ENCODE measurements at regions not wholly inside any gene's neighbourhood (a gene's known extent, or its start where the extent isn't known, plus 50 kb on each side); places are given as distances from the start of the nearest gene placed in this dataset.

- no peak for TF ChIP-seq EP300 (IDR thresholded peaks at IDR 0.05)
- no peak for TF ChIP-seq CTCF (IDR thresholded peaks at IDR 0.05)
- no peak for TF ChIP-seq POLR2AphosphoS5 (IDR thresholded peaks at IDR 0.05)
- TF ChIP-seq POLR2A (IDR thresholded peaks at IDR 0.05) = no peak
- ATAC-seq (ENCODE audit: low FRiP score in 2 of 2) (no peak), DNase-seq (no peak)
- H3K36me3 ChIP-seq = no peaks in the 10 kb centered on the region
- no peaks in the 10 kb centered on the region for H3K27me3 ChIP-seq
- H3K9me3 ChIP-seq = no peaks in the 10 kb centered on the region
- no peak overlapping the region for H3K4me3 ChIP-seq
- H3K4me1 ChIP-seq = no peaks in the 10 kb centered on the region
- no peak overlapping the region for H3K27ac ChIP-seq
Observed at GRCh38 chr13:57858376-57858775, 226.8 kb downstream of the PCDH17 start.

GRCh38 chr13:57862879-57863278 lies 231.3 kb downstream of the PCDH17 start:
- H3K4me3 ChIP-seq = no peak overlapping the region
- TF ChIP-seq EP300 (IDR thresholded peaks at IDR 0.05) (no peak), POLR2AphosphoS5 (IDR thresholded peaks at IDR 0.05) (no peak), CTCF (IDR thresholded peaks at IDR 0.05) (no peak), POLR2A (IDR thresholded peaks at IDR 0.05) (no peak)
- WGBS, 2 donors = 63 to 67% methylated on average over 1 of the region's 1 CpG

GRCh38 chr13:57865600-57866294 lies 234.2 kb downstream of the PCDH17 start:
- Histone ChIP-seq H3K27me3 (no peaks in the 10 kb centered on the region), H3K4me1 (no peaks in the 10 kb centered on the region), H3K36me3 (no peaks in the 10 kb centered on the region), H3K4me3 (no peak overlapping the region), H3K27ac (no peak overlapping the region), H3K9me3 (peaks cover 0 to 17% (median 2%) of the 10 kb centered on the region in 4 donors)
- WGBS, 2 donors = 64 to 69% methylated on average over 4 of the region's 4 CpGs
- DNase-seq (no peak), ATAC-seq (ENCODE audit: low FRiP score in 2 of 2) (no peak)
- TF ChIP-seq EP300 (IDR thresholded peaks at IDR 0.05) (no peak), POLR2AphosphoS5 (IDR thresholded peaks at IDR 0.05) (no peak), POLR2A (IDR thresholded peaks at IDR 0.05) (no peak), CTCF (IDR thresholded peaks at IDR 0.05) (no peak)

More at GRCh38 chr13:57862879-57863278, 231.3 kb downstream of the PCDH17 start:
- no peak for DNase-seq
- peaks cover 0 to 13% (median under 1%) of the 10 kb centered on the region in 4 donors for H3K9me3 ChIP-seq
- H3K4me1 ChIP-seq = no peaks in the 10 kb centered on the region
- ATAC-seq (ENCODE audit: low FRiP score in 2 of 2) = no peak
- H3K27me3 ChIP-seq = no peaks in the 10 kb centered on the region
- H3K36me3 ChIP-seq = no peaks in the 10 kb centered on the region
- H3K27ac ChIP-seq = no peak overlapping the region

- H3K36me3 ChIP-seq = no peaks in the 10 kb centered on the region
- no peaks in the 10 kb centered on the region for H3K4me1 ChIP-seq
- ATAC-seq (ENCODE audit: low FRiP score in 2 of 2) = no peak
- H3K4me3 ChIP-seq = no peak overlapping the region
- no peak for DNase-seq
- no peak overlapping the region for H3K27ac ChIP-seq
- TF ChIP-seq EP300 (IDR thresholded peaks at IDR 0.05) (no peak), POLR2AphosphoS5 (IDR thresholded peaks at IDR 0.05) (no peak), CTCF (IDR thresholded peaks at IDR 0.05) (no peak), POLR2A (IDR thresholded peaks at IDR 0.05) (no peak)
- H3K9me3 ChIP-seq = no peaks in the 10 kb centered on the region
- H3K27me3 ChIP-seq = no peaks in the 10 kb centered on the region
- 78 to 84% methylated on average over 3 of the region's 3 CpGs for WGBS, 2 donors
Observed at GRCh38 chr13:57874530-57874929, 243.0 kb downstream of the PCDH17 start.

- Histone ChIP-seq H3K4me1 (no peaks in the 10 kb centered on the region), H3K36me3 (no peaks in the 10 kb centered on the region), H3K27ac (no peak overlapping the region), H3K4me3 (no peak overlapping the region), H3K27me3 (no peaks in the 10 kb centered on the region), H3K9me3 (no peaks in the 10 kb centered on the region)
- DNase-seq = no peak
- 91 to 96% methylated on average over 2 of the region's 2 CpGs for WGBS, 2 donors
- no peak for TF ChIP-seq POLR2AphosphoS5 (IDR thresholded peaks at IDR 0.05)
- no peak for TF ChIP-seq POLR2A (IDR thresholded peaks at IDR 0.05)
- TF ChIP-seq EP300 (IDR thresholded peaks at IDR 0.05) = no peak
- TF ChIP-seq CTCF (IDR thresholded peaks at IDR 0.05) = no peak
- ATAC-seq (ENCODE audit: low FRiP score in 2 of 2) = no peak
Observed at GRCh38 chr13:57877601-57878000, 246.1 kb downstream of the PCDH17 start.

Measured in upper lobe of left lung (tissue), 6 donors.